DND-41 (cell line): ENCODE measurements at regions not wholly inside any gene's neighbourhood (a gene's known extent, or its start where the extent isn't known, plus 50 kb on each side); places are given as distances from the start of the nearest gene placed in this dataset.

Experiments used
- EZH2 ChIP-seq: IDR thresholded peaks from 3 replicates; pipeline ENCODE4 v1.6.1; 2012; ENCODE audit warnings: borderline replicate concordance, low read depth, mild to moderate bottlenecking, moderate library complexity, low read length, inconsistent platforms; ENCODE audit not compliant: severe bottlenecking
- TF ChIP-seq, protein P1 (sequence below): IDR thresholded peaks from 2 replicates; pipeline ENCODE4 v1.5.1; 2012; ENCODE audit warnings: borderline replicate concordance, low read length, moderate library complexity, mild to moderate bottlenecking; ENCODE audit not compliant: poor library complexity, severe bottlenecking; ENCODE audit errors: extremely low read depth

DNA sequence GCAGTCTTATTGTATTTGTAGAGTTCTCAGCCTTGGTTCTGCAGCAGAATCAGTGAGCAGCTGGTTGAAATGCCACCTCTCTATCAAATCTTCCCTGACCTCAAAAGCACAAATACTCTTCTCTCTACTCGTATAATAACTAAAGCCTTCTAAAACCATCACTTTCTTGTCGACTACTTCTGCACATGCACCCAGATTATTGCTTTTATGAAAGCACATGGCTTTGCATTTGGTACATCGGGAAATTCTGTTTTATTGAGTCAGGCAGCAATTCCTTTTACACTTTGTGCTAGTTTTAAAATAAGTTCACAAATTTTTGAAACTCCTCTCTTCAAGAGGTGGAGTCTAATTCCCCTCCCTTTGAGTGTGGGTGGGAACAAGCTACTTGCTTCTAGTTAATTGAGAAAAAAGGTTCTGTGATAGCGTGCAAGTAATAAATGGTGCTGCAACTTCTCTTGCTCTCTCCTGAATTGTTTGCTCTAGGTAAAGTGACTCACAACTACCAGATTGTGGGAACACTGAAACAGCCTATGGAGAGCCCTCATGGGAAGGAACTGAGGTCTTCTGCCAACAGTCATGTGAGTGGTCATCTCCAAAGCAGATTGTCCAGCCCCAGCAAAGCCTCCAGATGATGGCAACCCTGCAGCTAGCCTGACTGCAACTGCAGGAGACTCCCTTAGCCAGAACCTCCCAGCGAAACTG is 66.0 kb upstream of the TAF1L start:
- TF ChIP-seq, protein P1, sequence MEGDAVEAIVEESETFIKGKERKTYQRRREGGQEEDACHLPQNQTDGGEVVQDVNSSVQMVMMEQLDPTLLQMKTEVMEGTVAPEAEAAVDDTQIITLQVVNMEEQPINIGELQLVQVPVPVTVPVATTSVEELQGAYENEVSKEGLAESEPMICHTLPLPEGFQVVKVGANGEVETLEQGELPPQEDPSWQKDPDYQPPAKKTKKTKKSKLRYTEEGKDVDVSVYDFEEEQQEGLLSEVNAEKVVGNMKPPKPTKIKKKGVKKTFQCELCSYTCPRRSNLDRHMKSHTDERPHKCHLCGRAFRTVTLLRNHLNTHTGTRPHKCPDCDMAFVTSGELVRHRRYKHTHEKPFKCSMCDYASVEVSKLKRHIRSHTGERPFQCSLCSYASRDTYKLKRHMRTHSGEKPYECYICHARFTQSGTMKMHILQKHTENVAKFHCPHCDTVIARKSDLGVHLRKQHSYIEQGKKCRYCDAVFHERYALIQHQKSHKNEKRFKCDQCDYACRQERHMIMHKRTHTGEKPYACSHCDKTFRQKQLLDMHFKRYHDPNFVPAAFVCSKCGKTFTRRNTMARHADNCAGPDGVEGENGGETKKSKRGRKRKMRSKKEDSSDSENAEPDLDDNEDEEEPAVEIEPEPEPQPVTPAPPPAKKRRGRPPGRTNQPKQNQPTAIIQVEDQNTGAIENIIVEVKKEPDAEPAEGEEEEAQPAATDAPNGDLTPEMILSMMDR = no peak
- no peak for TF ChIP-seq EZH2
